Lower lobe of right lung (tissue), 2 donors: ENCODE measurements at regions not wholly inside any gene's neighbourhood (a gene's known extent, or its start where the extent isn't known, plus 50 kb on each side); places are given as distances from the start of the nearest gene placed in this dataset.

Experiments used
- ATAC-seq, 2 donors: fragments of 200-7000 bp; cut with Tn5 transposase; one replicate each; pipeline ENCODE4 v1.9.1; 2020 to 2022; ENCODE audit warnings: mild to moderate bottlenecking in 2 of 2, moderate library complexity in 2 of 2
- DNase-seq: peaks from one replicate; pipeline ENCODE4 v3.0.0-alpha.2; 2020
- H3K27ac ChIP-seq: fragments of 200-600 bp; one replicate; pipeline ENCODE4 v1.8.0; 2022
- H3K27me3 ChIP-seq: fragments of 200-600 bp; one replicate; pipeline ENCODE4 v1.8.0; 2022; ENCODE audit warnings: low read depth
- H3K36me3 ChIP-seq: fragments of 200-600 bp; one replicate; pipeline ENCODE4 v1.8.0; 2022; ENCODE audit warnings: mild to moderate bottlenecking
- H3K4me1 ChIP-seq: fragments of 200-600 bp; one replicate; pipeline ENCODE4 v1.8.0; 2022
- H3K4me3 ChIP-seq: fragments of 200-600 bp; one replicate; pipeline ENCODE4 v1.8.0; 2022; ENCODE audit warnings: mild to moderate bottlenecking
- H3K9me3 ChIP-seq: fragments of 200-600 bp; one replicate; pipeline ENCODE4 v1.8.0; 2022
- intact Hi-C: fragments of 100-400 bp; cut with DNase I; formaldehyde crosslinking; loops from one replicate; pipeline ENCODE4 v1.11.0; 2022
- TF ChIP-seq, protein P1 (sequence below): fragments of 200-600 bp; IDR thresholded peaks from one replicate; pipeline ENCODE4 v1.8.0; 2022; ENCODE audit warnings: antibody characterized with exemption, mild to moderate bottlenecking
- donor health status: DM: no; HTN: yes; CAD: no; lungs with severe emphysema.

GRCh38 chr5:145028626-145029025, 806.5 kb downstream of the PRELID2 start:
- Histone ChIP-seq H3K27ac (no peak overlapping the region), H3K4me1 (no peaks in the 10 kb centered on the region), H3K4me3 (no peak overlapping the region), H3K27me3 (no peaks in the 10 kb centered on the region), H3K36me3 (no peaks in the 10 kb centered on the region), H3K9me3 (no peaks in the 10 kb centered on the region)
- intact Hi-C loops = no loop called here
- ATAC-seq = no peak
- DNase-seq = no peak
- TF ChIP-seq, protein P1, sequence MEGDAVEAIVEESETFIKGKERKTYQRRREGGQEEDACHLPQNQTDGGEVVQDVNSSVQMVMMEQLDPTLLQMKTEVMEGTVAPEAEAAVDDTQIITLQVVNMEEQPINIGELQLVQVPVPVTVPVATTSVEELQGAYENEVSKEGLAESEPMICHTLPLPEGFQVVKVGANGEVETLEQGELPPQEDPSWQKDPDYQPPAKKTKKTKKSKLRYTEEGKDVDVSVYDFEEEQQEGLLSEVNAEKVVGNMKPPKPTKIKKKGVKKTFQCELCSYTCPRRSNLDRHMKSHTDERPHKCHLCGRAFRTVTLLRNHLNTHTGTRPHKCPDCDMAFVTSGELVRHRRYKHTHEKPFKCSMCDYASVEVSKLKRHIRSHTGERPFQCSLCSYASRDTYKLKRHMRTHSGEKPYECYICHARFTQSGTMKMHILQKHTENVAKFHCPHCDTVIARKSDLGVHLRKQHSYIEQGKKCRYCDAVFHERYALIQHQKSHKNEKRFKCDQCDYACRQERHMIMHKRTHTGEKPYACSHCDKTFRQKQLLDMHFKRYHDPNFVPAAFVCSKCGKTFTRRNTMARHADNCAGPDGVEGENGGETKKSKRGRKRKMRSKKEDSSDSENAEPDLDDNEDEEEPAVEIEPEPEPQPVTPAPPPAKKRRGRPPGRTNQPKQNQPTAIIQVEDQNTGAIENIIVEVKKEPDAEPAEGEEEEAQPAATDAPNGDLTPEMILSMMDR = no peak

GRCh38 chr5:145027286-145027685, 807.9 kb downstream of the PRELID2 start:
- Histone ChIP-seq H3K4me3 (no peak overlapping the region), H3K36me3 (no peaks in the 10 kb centered on the region), H3K4me1 (no peaks in the 10 kb centered on the region), H3K9me3 (no peaks in the 10 kb centered on the region), H3K27me3 (no peaks in the 10 kb centered on the region), H3K27ac (no peak overlapping the region)
- intact Hi-C loops = no loop called here
- ATAC-seq (no peak), DNase-seq (no peak)
- TF ChIP-seq, protein P1 = no peak

DNA sequence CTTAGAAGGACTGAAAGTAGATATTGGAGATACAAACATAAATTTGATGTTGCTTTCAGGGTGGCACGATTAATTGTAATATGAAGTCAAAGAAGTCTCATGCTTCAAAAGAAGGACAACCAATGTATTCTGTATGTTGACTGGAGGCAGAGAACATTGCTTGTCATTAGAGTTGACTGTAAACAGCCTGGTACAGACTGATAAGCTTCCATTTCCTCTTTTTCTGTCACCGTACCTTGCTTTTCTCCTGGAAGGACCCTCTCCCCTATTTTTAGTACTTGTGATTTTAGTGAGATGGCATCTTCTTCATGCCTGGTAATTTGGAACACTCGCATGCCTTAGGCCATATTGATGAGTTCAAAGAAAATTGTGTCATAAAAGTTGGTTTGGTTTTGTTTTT, 809.4 kb downstream of the PRELID2 start:
- Histone ChIP-seq H3K9me3 (no peaks in the 10 kb centered on the region), H3K4me1 (no peaks in the 10 kb centered on the region), H3K4me3 (no peak overlapping the region), H3K36me3 (no peaks in the 10 kb centered on the region), H3K27me3 (no peaks in the 10 kb centered on the region), H3K27ac (no peak overlapping the region)
- intact Hi-C loops = no loop called here
- TF ChIP-seq, protein P1 = no peak
- ATAC-seq (no peak), DNase-seq (no peak)

DNA sequence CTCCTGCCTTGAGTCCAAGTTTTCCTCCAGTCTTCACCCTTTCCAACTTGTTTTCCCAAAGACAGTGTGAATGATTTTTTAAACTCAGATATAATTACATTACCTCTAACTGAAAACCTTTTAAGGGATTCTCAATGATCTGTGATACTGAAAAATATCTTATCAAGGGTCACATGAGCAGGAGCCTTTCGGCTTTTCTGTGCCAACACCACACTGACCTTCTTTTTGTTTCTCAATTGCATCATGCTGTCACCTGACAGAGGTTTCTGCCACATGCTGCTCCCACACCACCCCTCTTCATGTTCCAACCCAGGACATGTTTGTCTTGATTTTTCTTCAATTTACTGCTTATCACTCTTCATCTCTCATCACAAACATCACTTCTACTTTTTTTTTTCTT, 820.0 kb downstream of the PRELID2 start:
- Histone ChIP-seq H3K27me3 (no peaks in the 10 kb centered on the region), H3K4me1 (no peaks in the 10 kb centered on the region), H3K27ac (no peak overlapping the region), H3K4me3 (no peak overlapping the region), H3K36me3 (no peaks in the 10 kb centered on the region), H3K9me3 (no peaks in the 10 kb centered on the region)
- DNase-seq (no peak), ATAC-seq (no peak)
- TF ChIP-seq, protein P1 = no peak
- intact Hi-C loops = no loop called here

DNA sequence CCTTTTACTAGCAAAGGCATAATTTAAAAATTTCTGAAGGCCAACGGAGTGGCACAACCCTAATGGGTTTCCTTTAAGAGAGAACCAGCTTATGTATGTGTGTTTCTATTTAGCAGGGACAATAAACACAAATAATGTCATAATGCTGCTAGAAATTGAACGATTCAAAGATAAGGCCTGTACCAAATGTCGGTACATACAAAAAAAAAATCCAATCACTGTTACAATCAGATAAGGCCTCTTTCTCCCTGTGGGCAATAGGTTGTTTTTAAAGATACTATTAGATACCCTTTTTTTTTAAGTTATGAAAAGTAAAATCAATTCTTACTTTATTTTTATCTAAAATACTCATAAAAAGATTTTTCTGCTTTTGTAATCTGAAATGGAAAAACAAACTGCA, 821.0 kb downstream of the PRELID2 start:
- no peaks in the 10 kb centered on the region for H3K9me3 ChIP-seq
- H3K4me1 ChIP-seq = no peaks in the 10 kb centered on the region
- ATAC-seq (no peak), DNase-seq (no peak)
- no peak overlapping the region for H3K27ac ChIP-seq
- H3K4me3 ChIP-seq = no peak overlapping the region
- intact Hi-C loops = no loop called here
- TF ChIP-seq, protein P1 = no peak
- H3K27me3 ChIP-seq = no peaks in the 10 kb centered on the region
- H3K36me3 ChIP-seq = no peaks in the 10 kb centered on the region

DNA sequence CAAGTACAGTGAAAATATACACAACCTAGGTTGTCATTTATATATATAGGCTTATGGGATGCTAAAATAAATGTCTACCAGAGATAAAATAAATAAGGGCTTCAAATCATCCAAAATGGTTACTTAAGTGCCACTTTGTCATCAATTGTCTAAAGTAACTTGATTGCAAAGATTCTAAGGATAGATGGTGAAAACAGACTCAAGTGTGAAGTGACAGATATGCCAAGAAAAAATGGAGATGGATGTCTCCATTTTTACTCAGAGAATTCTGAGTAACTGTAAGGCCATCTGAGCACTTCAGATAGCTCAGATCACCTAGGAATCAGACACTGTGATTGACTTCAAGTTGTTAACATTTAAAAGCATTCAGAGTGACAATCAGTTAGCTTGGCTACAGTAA, 824.3 kb downstream of the PRELID2 start:
- Histone ChIP-seq H3K4me3 (no peak overlapping the region), H3K36me3 (no peaks in the 10 kb centered on the region), H3K27ac (no peak overlapping the region), H3K4me1 (no peaks in the 10 kb centered on the region), H3K9me3 (no peaks in the 10 kb centered on the region), H3K27me3 (no peaks in the 10 kb centered on the region)
- ATAC-seq (no peak), DNase-seq (no peak)
- TF ChIP-seq, protein P1 = no peak
- intact Hi-C loops = no loop called here
